SK-N-MC (cell line): ENCODE measurements at regions not wholly inside any gene's neighbourhood (a gene's known extent, or its start where the extent isn't known, plus 50 kb on each side); places are given as distances from the start of the nearest gene placed in this dataset.

Experiments
- DNase-seq: peaks from one replicate; pipeline ENCODE4 v3.0.0-alpha.2; 2011; ENCODE audit warnings: low read depth, low spot score
- H3K27ac ChIP-seq: fragments of 200-600 bp; sonication (generic); 2 replicates; pipeline ENCODE4 v1.5.1; 2016; ENCODE audit warnings: mixed run types
- H3K36me3 ChIP-seq: fragments of 200-600 bp; sonication (generic); 2 replicates; pipeline ENCODE4 v1.6.1; 2017; ENCODE audit warnings: antibody characterized with exemption, low read length, mixed read lengths; ENCODE audit not compliant: insufficient read depth
- H3K4me3 ChIP-seq: fragments of 200-600 bp; sonication (generic); 2 replicates; pipeline ENCODE4 v1.5.1; 2016
- H3K9ac ChIP-seq: fragments of 200-600 bp; sonication (generic); 2 replicates; pipeline ENCODE4 v1.8.0; 2017; ENCODE audit warnings: mixed run types, mixed read lengths; ENCODE audit not compliant: insufficient read length
- H3K9me3 ChIP-seq: fragments of 200-600 bp; sonication (generic); 2 replicates; pipeline ENCODE4 v1.6.1; 2017; ENCODE audit warnings: low read depth, mild to moderate bottlenecking, antibody characterized with exemption, low read length, moderate library complexity, mixed read lengths
- EZH2 ChIP-seq: fragments of 200-600 bp; sonication (generic); IDR thresholded peaks from one replicate; pipeline ENCODE4 v1.6.1; 2017; ENCODE audit warnings: antibody characterized with exemption
- FOXP2 ChIP-seq: optimal IDR thresholded peaks from 2 replicates; pipeline ENCODE3; 2011; ENCODE audit warnings: mild to moderate bottlenecking, moderate library complexity; ENCODE audit not compliant: insufficient read depth; ENCODE audit errors: extremely low read length, control extremely low read depth
- POLR2AphosphoS5 ChIP-seq: IDR thresholded peaks from 2 replicates; pipeline ENCODE4 v1.6.1; 2012; ENCODE audit warnings: mild to moderate bottlenecking, low read depth, low read length, borderline replicate concordance

DNA sequence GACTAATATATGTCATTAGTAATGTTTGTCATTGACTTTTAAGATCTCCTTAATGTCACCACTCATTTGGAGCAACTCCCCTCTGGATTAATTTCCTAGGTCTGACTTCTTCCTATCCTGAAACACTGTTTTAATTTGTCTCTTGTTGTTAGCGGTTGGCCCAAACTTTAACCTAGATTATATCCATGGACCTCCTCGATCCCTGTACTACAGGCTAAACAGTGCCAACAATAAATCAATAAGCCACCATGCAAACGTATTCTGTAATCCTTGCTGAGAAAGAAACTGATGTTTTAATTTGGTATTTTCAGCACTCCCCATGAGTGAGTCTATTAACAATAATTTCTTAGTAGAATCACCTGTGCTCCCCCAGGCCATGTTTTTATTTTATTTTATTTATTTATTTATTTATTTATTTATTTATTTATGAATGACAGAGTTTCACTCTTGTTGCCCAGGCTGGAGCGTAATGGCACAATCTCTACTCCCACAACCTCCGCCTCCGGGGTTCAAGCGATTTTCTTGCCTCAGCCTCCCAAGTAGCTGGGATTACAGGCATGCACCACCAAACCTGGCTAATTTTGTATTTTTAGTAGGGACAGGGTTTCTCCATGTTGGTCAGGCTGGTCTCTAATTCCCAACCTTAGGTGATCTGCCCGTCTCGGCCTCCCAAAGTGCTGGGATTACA is 204.1 kb downstream of the IL15 start:
- Histone ChIP-seq H3K27ac (no peak overlapping the region), H3K9me3 (no peaks in the 10 kb centered on the region), H3K4me3 (no peak overlapping the region), H3K9ac (no peak overlapping the region), H3K36me3 (no peaks in the 10 kb centered on the region)
- no peak for DNase-seq
- TF ChIP-seq EZH2 = no peak
- no peak for TF ChIP-seq FOXP2
- TF ChIP-seq POLR2AphosphoS5 = no peak

DNA sequence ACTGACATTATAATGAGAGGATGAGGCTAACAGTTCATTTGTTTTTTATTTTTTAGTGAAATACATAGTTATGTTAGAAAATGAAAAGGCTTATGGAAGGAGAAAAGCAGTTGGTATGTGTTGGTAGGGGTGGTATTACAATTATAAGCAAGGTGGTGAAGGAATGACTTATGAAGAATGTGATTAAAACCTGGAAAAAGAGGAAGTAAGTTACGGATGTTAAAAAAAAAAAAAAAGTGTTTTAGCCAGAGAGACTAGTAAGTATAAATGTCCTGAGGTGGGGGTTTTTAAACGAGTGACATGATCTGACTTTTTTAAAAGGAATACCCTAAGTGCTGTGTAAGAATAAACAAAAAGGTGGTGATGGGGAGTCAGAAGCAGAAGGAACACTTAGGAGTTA is 206.8 kb downstream of the IL15 start:
- TF ChIP-seq EZH2 = no peak
- TF ChIP-seq POLR2AphosphoS5 = no peak
- no peak for TF ChIP-seq FOXP2
- Histone ChIP-seq H3K36me3 (no peaks in the 10 kb centered on the region), H3K27ac (no peak overlapping the region), H3K9ac (no peak overlapping the region), H3K9me3 (no peaks in the 10 kb centered on the region), H3K4me3 (no peak overlapping the region)
- no peak for DNase-seq

DNA sequence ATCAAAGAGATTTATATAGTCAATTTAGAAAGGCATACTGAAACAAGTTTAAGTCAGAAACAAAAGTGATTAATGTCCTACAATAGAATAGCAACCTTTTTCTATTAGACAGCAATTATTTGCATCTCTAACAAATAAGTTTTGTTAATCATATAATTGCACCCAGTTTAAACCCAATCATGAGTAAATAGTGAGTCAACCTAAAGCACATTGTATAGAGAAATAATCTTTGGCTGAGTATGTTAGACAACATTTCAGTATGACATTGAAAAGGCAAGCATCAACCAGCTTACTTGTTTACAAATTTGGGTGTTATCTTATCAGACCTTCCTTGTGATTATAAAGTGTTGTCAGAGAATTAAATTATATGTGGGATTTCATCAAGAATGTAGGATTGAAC is 209.5 kb downstream of the IL15 start:
- no peak overlapping the region for H3K9ac ChIP-seq
- no peak overlapping the region for H3K4me3 ChIP-seq
- no peak for DNase-seq
- TF ChIP-seq EZH2 (no peak), FOXP2 (no peak), POLR2AphosphoS5 (no peak)
- no peaks in the 10 kb centered on the region for H3K36me3 ChIP-seq
- H3K27ac ChIP-seq = no peak overlapping the region
- no peaks in the 10 kb centered on the region for H3K9me3 ChIP-seq

DNA sequence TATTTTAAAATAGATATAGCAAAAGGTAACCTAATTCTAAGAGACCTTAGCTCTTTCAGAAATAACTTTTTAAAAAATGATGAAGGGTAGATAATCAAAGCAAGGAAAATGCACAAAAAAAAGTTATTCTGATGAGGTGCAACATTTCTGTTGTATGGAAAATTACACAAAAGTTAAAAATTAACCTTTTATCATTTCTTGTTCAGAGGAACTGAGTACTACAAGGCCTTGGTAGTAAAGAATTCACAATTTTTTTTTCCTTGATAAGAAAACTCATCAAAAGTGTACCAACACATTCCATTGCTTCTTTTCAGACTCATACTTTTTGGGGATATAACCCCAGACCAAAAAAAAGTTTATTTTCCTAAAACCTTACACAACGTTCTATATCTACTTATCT is 213.0 kb downstream of the IL15 start:
- Histone ChIP-seq H3K27ac (no peak overlapping the region), H3K4me3 (no peak overlapping the region), H3K9ac (no peak overlapping the region), H3K9me3 (no peaks in the 10 kb centered on the region), H3K36me3 (no peaks in the 10 kb centered on the region)
- DNase-seq = no peak
- TF ChIP-seq EZH2 = no peak
- no peak for TF ChIP-seq POLR2AphosphoS5
- TF ChIP-seq FOXP2 = no peak

DNA sequence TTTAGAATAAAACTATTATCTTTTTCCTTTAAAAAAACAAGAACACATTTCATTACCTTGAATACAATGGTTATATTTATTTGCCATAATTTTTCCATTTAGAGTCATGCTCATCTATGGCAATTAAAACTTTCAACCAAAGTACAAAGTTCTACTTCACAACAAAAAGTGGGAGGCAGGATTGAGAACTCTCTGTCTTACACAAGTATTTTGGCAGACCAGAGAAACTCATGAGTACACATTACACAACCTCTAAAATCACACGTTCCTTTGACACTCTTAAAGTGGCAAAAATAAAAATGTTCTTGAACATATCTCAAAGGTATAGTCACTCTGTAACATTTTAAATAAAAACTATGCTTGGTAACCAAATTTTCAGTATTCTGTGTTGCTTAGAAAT is 213.4 kb downstream of the IL15 start:
- H3K27ac ChIP-seq = no peak overlapping the region
- H3K9ac ChIP-seq = no peak overlapping the region
- H3K4me3 ChIP-seq = no peak overlapping the region
- H3K9me3 ChIP-seq = no peaks in the 10 kb centered on the region
- TF ChIP-seq POLR2AphosphoS5 = no peak
- TF ChIP-seq FOXP2 = no peak
- no peak for TF ChIP-seq EZH2
- no peaks in the 10 kb centered on the region for H3K36me3 ChIP-seq
- no peak for DNase-seq

DNA sequence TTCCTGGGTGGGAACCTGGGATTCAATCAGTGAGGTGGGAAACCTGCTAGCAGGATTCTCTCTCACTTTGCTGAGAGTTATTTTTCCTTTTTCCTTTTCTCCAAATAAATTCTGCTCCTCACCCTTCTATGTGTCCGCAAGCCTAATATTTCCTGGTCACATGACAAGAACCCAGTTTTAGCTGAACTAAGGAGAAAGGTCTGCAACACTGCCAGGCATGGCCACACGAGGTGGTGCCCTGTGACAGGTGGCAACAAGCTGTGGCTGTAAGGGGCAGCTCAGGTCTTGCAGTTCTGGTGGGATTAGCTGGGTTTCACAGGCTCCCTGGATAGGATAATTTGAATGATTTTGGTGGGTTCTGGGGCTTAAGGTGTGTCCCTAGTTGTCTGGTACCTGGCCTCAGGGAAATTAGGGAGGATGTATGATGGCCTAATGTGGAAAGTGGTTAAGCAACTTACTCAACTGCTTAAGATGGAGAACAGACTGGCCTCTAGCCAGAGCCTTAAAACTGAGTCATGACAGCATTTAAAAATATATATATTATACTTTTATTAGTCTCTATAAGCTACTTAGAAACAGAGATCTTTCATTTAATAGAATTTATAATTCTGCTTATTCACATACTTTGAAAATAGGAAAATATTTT is 215.0 kb downstream of the IL15 start:
- Histone ChIP-seq H3K9ac (no peak overlapping the region), H3K27ac (no peak overlapping the region), H3K9me3 (no peaks in the 10 kb centered on the region), H3K4me3 (no peak overlapping the region), H3K36me3 (no peaks in the 10 kb centered on the region)
- TF ChIP-seq FOXP2 = no peak
- TF ChIP-seq EZH2 = no peak
- TF ChIP-seq POLR2AphosphoS5 = no peak
- no peak for DNase-seq

DNA sequence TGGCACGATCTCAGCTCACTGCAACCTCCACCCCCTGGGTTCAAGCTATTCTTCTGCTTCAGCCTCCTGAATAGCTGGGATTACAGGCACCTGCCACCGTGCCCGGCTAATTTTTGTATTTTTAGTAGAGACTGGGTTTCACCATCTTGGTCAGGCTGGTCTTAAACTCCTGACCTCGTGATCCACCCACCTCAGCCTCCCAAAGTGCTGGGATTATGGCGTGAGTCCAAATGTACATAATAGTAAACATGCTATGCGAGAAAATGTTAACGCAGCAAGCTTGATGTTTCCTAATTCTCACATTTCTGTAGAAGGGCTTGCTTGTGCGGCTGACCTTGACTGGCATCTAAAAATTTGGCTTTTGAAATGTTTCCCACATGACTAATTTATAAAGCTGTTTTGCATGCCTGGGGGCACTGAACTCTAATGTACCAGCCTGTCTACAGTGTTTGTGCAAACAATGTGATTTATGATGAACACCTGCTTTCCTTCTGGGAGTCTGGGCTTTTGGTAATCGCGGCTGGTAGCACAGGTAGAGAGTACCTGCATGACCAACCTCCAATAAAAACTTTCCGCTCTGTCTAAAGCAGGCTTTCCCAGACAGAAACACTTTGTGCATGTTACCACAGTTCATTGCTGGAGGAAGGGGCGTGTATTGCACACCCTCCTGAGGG is 216.8 kb downstream of the IL15 start:
- Histone ChIP-seq H3K9ac (no peak overlapping the region), H3K4me3 (no peak overlapping the region), H3K36me3 (no peaks in the 10 kb centered on the region), H3K27ac (no peak overlapping the region), H3K9me3 (no peaks in the 10 kb centered on the region)
- DNase-seq = no peak
- TF ChIP-seq EZH2 = no peak
- no peak for TF ChIP-seq FOXP2
- no peak for TF ChIP-seq POLR2AphosphoS5

DNA sequence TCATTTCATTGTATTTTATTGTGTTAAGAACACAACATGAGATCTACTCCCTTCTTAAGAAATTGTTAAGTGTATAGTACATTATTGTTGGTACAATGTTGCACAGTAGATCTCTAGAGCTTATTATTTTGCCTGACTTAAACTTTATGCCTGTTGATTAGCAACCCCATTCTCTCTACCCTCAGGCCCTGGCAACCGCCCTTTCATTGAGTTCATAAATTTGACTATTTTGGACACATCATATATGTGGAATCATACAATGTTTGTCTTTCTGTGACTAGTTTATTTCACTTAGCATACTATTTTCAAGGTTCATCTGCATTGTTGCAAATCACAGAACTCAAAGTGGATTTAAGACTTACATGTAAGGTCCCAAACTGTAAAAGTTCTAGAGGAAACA is 222.1 kb downstream of the IL15 start:
- Histone ChIP-seq H3K9me3 (no peaks in the 10 kb centered on the region), H3K4me3 (no peak overlapping the region), H3K27ac (no peak overlapping the region), H3K36me3 (no peaks in the 10 kb centered on the region), H3K9ac (no peak overlapping the region)
- no peak for DNase-seq
- TF ChIP-seq EZH2 (no peak), FOXP2 (no peak), POLR2AphosphoS5 (no peak)
